SKM-1 (cell line): ENCODE measurements at regions not wholly inside any gene's neighbourhood (a gene's known extent, or its start where the extent isn't known, plus 50 kb on each side); places are given as distances from the start of the nearest gene placed in this dataset.
A peak's percentile ranks its signal among the peaks of the same experiment; 100 is the strongest.
"Not testable (repeated sequence)": the region's sequence is repeated elsewhere in the genome, so short reads cannot be mapped to it uniquely, and the experiment has no call there.

Experiments used
- DNase-seq: peaks from one replicate; lab custom pipeline; 2025; ENCODE audit not compliant: unreplicated experiment; lab: John Stamatoyannopoulos, UW

GRCh38 chr5:25238720-25239119 is 593.9 kb upstream of the CDH10 start:
- DNase-seq = not testable (repeated sequence)

GRCh38 chr5:25224316-25224982 is 579.7 kb upstream of the CDH10 start:
- DNase-seq = no peak

GRCh38 chr5:25199902-25200301 is 555.1 kb upstream of the CDH10 start:
- not testable (repeated sequence) for DNase-seq

GRCh38 chr5:25190521-25191000 is 545.8 kb upstream of the CDH10 start:
- no peak for DNase-seq

- no peak for DNase-seq
Measured at GRCh38 chr5:25181249-25181648, 536.5 kb upstream of the CDH10 start.

- DNase-seq = not testable (repeated sequence)
Measured at GRCh38 chr5:25162616-25163015, 517.8 kb upstream of the CDH10 start.

- DNase-seq = no peak
Measured at GRCh38 chr5:25160891-25161290, 516.1 kb upstream of the CDH10 start.

- DNase-seq = no peak
Measured at GRCh38 chr5:25150819-25151218, 506.0 kb upstream of the CDH10 start.

- DNase-seq = no peak
Measured at GRCh38 chr5:25128606-25129005, 483.8 kb upstream of the CDH10 start.

- DNase-seq = peak; percentile 32
Measured at GRCh38 chr5:25119650-25120049, 474.9 kb upstream of the CDH10 start.

GRCh38 chr5:25107853-25108252 is 463.1 kb upstream of the CDH10 start:
- DNase-seq = no peak

GRCh38 chr5:25099538-25099937 is 454.8 kb upstream of the CDH10 start:
- no peak for DNase-seq

GRCh38 chr5:25095261-25095660 is 450.5 kb upstream of the CDH10 start:
- DNase-seq = no peak

GRCh38 chr5:25094219-25094618 is 449.4 kb upstream of the CDH10 start:
- no peak for DNase-seq

- no peak for DNase-seq
Measured at GRCh38 chr5:25091921-25092320, 447.1 kb upstream of the CDH10 start.

- no peak for DNase-seq
Measured at GRCh38 chr5:25090854-25091253, 446.1 kb upstream of the CDH10 start.

GRCh38 chr5:25090275-25090674 is 445.5 kb upstream of the CDH10 start:
- no peak for DNase-seq

- not testable (repeated sequence) for DNase-seq
Measured at GRCh38 chr5:25088689-25089088, 443.9 kb upstream of the CDH10 start.

- DNase-seq = not testable (repeated sequence)
Measured at GRCh38 chr5:25083261-25083660, 438.5 kb upstream of the CDH10 start.

- DNase-seq = no peak
Measured at GRCh38 chr5:25066239-25066638, 421.5 kb upstream of the CDH10 start.

GRCh38 chr5:25064306-25064705 is 419.5 kb upstream of the CDH10 start:
- DNase-seq = no peak

GRCh38 chr5:25060575-25060974 is 415.8 kb upstream of the CDH10 start:
- DNase-seq = no peak

- DNase-seq = no peak
Measured at GRCh38 chr5:25056836-25057235, 412.1 kb upstream of the CDH10 start.
